GM18951 (cell line): ENCODE measurements at regions not wholly inside any gene's neighbourhood (a gene's known extent, or its start where the extent isn't known, plus 50 kb on each side); places are given as distances from the start of the nearest gene placed in this dataset.
"Not testable (repeated sequence)": the region's sequence is repeated elsewhere in the genome, so short reads cannot be mapped to it uniquely, and the experiment has no call there.

ENCODE experiments used
- POLR2A ChIP-seq: IDR thresholded peaks from 4 replicates; pipeline ENCODE4 v1.6.1; 2011; ENCODE audit warnings: mild to moderate bottlenecking; ENCODE audit not compliant: insufficient read length, insufficient read depth; ENCODE audit errors: extremely low read depth
- in situ Hi-C: fragments of 300-500 bp; cut with MboI; formaldehyde crosslinking; loops from one replicate; pipeline ENCODE4 v1.12.0; 2022; ENCODE audit warnings: low sequenced_read_pairs, mixed read lengths, inconsistent platforms; ENCODE audit not compliant: unreplicated experiment

DNA sequence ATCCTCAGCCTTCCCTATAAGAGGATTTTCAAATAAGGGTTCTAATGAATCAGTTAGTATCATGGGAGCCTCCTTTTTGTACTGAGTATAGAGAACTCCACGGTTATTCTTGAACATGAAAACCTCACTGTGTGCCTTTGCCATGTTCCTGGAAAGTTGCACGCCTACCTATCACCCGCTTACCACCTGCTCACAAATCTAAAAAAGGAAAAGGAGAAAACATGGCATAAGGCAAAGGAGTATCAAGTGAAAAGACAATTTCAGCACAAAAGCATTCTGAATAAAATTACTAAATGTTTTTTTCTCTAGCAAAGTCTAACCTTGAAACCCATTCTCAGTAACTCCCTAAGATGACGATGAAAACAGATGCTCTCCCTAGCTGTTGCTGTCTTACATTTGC lies 511.8 kb upstream of the API5 start:
- in situ Hi-C loops: no loop called here
- no peak for TF ChIP-seq POLR2A

DNA sequence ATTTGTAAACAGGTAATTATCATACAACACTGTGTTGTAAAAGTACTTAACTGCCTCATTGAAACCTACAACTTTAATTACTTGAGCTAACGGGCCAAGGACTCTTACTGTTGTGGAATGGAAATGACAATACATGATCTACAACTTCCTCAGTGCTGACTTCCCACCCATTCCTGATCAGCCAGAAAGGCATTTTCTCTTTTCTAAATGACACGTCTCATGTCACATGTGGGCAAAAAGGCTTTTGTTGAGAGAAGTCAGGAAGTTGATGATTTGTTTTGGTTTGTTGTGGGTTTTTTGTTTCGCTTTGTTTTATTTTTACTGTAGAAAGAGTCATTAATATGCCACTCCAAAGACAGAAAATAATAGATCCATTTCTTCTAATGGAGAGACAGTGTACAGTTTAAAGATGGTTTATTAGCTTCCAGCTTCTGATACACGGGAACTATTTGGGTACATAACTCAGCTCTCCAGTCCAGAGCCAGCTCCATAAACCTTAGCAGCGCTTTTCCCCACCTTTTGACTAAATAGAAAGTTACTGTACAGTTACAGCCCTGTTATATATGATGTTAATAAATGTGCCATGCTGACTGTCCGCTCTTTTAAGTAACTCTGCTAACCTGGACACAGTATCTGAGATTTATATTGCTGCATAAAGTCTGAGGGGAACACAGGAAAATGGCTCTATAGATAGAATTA lies 509.4 kb upstream of the API5 start:
- in situ Hi-C loops: no loop called here
- no peak for TF ChIP-seq POLR2A

DNA sequence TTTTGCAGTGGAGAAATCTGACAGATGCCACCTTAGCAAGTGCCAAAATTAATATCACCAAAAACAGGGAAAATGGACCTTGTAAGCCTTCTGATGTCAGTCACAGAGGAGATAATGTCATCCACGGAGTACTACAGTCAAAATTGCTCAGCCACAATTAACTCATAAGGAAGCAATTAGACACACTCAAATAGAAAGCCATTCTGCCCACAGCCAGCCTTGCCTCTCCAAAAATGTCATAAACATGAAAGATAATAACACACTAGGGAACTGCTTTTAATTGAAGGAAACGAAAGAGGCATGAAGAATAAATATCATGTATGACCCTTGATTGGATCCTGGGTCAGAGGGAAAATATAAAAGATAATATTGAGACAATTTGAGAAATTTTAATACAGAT lies 505.6 kb upstream of the API5 start:
- no peak for TF ChIP-seq POLR2A
- in situ Hi-C loops: no loop called here

DNA sequence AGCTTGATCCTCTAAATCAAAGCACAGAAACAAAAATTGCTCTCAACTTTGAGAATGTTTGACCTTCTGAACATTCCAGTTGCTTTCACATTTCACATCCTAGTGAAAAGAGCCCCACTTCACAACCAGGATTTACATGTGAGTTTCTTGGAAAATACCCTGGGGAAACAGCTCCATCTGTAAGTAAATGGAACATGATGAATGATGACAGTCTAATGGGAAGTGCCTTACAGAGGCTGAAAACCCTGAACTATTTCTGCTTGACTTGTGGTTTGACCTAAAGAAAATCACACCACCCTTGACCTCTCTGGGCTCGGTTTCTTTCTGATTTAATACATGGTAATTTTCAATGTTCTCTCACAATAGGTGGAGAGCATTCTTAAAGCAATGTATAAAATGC lies 499.4 kb upstream of the API5 start:
- no peak for TF ChIP-seq POLR2A
- in situ Hi-C loops: no loop called here

DNA sequence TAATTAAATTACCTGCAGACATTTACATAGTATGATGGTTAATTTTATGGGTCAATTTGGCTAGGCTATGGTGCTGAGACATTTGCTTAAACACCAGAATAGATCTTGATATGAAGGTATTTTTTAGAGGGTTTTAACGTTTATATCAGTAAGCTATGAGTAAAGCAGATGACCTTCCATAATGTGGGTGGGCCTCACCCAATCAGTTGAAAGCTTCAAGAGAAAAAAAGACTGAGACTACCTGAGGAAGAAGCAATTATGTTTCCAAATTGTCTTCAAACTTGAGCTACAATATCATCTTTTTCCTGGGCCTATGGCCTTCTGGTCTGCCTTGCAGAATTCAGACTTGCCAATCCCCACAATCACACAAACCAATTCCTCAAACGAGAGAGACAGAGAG lies 498.8 kb upstream of the API5 start:
- in situ Hi-C loops: no loop called here
- TF ChIP-seq POLR2A: no peak

DNA sequence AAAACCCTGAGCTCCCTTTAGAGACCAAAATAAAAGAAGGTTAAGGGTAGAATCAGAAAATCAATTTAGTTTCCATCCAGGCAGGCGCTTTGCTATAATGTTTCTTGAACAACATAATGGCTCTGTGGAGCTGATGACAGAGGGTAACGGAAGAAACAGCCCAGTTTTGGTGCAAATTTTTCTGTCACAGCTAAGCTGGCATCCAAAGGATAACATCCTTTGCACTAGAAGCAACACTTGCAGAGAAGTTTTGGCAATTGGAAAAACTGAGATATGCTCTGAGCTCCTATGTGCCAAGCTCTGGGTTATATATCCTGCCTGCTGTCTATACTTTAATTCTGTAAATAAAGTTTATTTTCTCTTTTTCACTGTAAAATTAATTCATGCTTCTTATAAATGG lies 495.3 kb upstream of the API5 start:
- TF ChIP-seq POLR2A: no peak
- in situ Hi-C loops: no loop called here

DNA sequence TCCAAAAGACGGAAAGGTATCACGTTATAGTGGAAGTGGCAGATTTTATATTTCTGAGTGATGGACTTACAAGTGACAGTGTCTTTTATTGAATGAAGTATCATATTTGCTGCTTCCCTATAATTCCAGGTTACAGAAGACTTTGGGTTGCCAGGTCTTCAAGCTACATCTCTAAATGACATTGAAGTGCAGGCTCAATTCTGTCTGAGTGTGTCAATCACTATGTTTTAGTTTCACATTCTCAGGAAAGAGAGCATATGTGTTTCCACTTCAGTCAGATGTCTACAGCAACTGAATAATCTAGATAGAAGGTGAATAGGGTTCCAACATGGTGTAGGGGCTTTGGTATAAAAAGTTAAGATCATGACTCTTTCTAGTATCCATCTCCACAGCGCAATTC lies 492.7 kb upstream of the API5 start:
- in situ Hi-C loops: no loop called here
- no peak for TF ChIP-seq POLR2A

DNA sequence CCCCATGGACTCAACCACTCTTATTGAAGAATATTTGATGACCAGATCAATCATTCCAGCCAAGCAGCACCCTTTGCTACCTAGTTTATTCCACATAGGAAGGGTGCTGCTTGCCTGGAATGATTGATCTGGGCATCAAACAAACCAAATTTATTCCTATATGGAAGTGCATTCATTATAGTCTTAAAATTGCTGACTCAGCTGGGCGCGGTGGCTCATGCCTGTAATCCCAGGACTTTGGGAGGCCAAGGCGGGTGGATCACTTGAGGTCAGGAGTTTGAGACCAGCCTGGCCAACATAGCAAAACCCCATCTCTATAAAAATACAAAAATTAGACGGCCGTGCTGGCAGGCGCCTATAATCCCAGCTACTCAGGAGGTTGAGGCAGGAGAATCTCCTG lies 489.6 kb upstream of the API5 start:
- in situ Hi-C loops: not testable (repeated sequence)

DNA sequence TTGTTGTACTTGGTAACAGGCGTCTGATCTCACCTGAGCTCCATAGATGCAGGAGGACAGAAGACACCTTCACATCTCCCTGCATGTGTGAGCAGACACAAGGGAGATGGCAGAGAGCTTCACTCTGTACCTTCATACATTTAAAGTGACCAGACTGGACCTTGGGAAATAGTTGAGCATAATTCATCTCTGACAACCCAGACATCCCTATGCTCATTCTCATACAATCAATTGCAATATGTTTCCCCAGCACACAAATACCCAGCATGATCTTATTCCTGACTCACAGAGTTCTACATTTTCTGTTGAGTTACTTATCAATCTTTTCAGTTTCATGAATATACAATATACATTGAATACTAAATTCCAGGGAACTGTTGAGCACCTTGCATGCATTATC lies 488.2 kb upstream of the API5 start:
- in situ Hi-C loops: no loop called here
- no peak for TF ChIP-seq POLR2A

DNA sequence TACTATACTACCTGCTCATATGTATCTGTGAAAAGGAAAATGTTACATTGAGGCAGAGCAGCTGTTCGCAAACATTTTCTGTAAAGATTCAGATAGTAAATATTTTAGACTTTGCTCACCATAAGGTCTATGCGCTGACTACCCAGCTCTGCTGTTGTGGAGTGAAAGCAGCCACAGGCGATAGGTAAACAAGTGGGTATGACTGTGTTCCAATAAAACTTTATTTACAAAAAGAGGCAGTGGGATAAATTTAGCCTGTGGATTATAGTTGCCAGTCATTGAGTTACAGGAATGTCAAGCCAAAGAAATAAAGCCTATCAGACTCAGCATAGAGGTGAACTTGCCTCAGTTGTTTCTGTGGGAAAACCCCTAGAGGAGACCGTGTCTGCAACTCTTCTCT lies 487.7 kb upstream of the API5 start:
- no peak for TF ChIP-seq POLR2A
- in situ Hi-C loops: no loop called here

DNA sequence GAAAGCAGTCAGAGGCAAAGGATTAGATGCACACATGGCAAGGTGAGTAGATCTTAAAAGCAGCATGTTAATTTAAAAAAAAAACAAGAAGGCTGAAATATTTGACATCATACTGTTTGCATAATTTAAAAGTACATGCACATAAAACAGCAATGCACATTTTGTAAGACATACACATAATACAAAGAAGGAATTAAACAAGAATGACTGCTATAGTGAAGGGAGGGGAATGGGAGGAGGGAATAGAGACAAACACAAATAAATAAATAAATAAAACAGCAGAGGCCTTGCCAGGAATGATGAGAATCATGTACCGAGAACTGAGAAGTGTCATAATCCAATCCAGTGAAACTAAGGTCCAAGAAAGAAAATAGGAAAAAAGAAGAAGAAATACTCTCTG lies 486.2 kb upstream of the API5 start:
- TF ChIP-seq POLR2A: no peak
- in situ Hi-C loops: no loop called here

DNA sequence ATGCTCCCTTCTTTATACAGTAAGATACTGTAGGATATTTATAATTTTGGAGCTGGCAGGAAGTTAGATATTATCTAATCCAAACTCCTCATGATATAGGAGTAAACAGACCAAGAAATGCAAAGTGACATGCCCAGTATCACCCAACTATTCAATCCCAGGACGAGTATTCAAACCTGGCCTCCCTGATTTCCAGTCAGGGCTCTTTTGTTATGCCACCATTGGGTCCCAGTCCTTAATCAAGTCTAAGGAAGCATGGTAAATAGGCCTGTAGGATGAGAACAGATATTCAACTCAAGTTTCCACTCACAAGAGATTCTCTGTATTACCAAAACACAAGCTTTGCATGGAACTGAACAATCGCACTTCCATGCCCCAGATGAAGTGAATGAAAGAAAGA lies 484.0 kb upstream of the API5 start:
- no peak for TF ChIP-seq POLR2A
- in situ Hi-C loops: no loop called here

DNA sequence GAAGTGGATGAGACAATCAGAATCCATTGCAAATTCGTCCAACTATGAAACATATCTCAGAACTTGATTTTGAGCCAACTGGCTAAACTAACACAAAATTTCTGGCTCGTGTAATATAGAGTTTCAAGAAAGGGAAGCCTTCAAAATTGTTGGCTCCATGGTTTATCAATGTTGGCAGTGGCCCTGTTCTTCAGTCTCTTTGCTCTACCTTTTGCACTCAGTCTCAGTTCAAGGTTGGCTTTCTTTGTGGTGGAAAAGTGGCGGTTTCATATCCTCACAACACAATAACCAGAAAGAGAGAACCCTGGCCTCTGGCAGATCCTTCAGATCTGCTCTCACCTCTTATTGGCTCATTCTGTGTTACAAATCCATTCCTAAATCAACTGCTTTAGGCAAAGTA lies 473.8 kb upstream of the API5 start:
- no peak for TF ChIP-seq POLR2A
- in situ Hi-C loops: no loop called here

DNA sequence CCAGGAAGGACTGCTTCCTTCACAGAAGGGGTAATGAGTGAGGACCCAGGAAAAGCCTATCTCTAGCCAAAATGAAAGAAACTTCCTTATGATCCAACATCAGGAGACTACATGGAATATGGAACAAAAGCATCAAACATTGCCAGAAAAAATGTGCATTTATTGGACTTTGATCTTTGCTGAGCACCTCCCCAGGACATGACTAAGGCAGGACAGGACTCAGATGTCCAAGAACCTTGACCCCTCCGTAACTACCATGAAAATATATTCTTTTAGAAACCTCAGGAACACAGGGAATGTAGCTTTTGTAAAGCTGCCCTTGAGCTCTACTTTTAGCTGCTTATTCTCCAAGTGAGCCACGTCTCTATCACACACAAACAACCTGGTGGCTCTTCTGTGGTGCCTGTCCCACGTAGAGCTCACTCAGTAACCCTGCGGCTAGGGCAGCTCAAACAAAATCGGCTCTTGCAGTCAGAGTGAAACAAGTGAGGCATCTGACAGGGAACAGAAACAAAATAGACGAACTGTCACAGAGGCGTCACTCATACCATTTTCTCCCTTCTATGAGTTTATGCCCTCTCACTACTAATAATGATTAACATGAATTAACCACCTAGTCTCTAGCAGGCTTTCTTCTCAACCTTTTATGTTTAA lies 471.5 kb upstream of the API5 start:
- in situ Hi-C loops: no loop called here
- TF ChIP-seq POLR2A: no peak

DNA sequence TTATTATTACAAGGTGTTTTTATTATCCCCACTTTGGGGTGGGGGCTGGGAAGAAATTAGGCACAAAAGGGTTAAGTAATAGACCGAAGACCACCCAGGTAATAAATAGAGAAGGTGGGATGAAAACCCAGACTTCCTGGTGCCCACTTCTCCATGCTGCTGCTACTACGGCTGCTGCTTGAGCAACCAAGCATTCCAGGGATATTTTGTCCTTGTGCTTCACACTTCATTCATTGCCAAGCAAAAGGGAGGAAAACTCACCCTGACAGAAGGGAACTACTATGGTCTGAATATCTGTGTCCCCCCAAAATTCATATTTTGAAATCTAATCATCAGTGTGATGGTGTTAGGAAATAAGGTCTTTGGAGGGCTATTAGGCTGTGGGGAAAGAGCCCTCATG lies 470.9 kb upstream of the API5 start:
- in situ Hi-C loops: no loop called here
- TF ChIP-seq POLR2A: no peak
